ENCODE measurements at regions not wholly inside any gene's neighbourhood (a gene's known extent, or its start where the extent isn't known, plus 50 kb on each side); places are given as distances from the start of the nearest gene placed in this dataset.

DNA sequence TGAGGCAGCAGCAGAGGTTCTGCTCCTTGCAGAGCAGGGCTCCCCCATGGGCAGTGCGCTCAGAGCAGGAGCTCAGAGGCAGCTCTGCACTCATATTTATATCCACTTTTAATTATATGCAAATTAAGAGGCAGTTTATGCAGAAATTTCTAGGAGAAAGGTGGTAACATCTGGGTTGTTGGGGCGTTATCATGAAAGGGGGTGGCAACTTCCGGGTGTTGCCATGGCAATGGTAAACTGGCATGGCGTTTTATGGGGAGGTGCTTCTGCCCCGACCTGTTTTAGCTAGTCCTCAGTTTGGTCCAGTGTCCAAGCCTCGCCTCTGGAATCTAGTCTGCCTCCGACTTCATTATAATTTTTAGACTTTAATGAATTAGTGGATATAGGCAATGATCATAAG is 1191.7 kb downstream of the TBC1D22A start:
- no peak for DNase-seq (ENCODE audit: low read depth)

DNA sequence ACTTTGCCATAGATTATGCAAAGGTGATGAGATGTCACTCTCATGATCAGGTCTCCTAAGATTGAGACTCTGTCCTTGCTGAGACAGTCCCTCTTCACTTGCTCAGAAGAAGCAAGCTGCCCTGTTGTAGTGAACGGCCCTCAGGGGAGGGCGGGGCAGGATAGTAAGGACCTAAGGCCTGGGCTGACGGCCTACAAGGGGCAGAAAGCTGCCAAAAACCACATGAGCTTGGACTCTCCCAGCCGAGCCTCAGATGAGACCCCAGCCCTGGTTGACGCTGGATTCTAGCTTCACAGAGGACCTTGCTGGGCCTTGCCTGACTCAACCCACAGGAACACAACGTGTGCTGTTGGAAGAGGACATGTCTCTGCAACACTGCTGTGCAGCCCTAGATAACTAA is 1182.5 kb downstream of the TBC1D22A start:
- DNase-seq (ENCODE audit: low read depth), result no peak

DNA sequence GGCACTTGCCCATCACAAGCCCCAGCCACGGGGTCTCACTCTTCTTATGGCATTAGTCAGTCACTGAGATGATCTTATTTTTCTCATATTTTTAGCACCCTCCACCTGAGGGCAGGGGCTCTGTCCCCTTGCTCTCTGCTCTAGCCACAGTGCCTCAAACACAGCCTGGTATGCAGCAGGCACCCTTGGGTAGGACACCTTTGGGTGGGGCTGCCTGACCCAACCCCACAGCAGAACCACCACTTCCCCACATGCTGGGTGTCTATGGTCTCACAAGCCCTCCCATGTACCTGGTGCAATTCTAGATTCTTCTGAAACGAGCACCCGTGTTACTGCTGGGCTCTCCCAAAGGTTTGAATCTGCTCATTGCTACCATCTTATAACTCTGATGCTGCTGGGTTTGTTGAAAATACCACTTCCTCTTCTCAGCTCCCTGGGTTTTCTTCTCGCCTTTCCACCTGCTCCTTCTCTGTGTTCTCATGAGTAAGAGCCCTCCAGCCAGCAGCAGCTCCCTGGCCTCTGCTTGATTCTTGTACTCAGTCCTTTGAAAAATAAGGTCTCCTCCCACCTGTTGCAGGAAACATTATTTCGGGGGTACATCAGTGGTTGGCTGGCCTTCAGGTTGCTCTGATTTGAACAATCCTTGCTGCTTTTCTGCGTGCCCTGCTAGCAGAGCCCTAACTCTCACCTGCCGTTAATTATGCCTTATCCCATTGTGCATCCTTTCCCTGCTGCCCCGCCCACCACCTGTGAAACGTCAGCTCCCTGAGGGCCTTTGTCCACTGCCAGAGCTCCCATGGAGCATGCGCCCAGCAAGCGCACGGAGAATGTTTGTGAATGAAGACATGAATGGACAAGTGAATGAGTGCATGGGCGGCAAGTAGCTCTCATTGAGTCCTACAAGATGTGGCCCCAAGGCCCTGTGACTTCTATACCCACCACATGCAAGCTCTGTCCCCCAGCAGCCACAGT is 1181.6 kb downstream of the TBC1D22A start:
- DNase-seq (ENCODE audit: low read depth), result no peak

DNA sequence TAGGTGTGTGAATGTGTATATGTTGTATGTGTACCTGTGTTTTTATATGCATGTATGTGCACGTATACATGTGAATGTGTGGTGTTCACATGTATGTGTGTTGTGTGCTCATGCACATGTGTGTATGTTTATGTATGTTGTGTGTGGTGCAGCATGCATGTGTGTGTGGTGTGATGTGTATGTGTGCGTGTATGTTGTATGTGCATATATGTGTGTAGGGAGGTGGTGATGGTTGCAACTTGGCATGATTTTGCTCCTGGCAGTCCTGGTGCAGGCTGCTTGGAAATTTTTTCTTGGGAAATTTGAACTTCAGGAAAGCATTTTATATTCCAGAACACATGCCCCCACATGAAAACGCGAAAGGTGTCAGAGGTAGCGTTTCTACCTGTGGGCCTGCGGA is 1177.8 kb downstream of the TBC1D22A start:
- DNase-seq (ENCODE audit: low read depth), result no peak

DNA sequence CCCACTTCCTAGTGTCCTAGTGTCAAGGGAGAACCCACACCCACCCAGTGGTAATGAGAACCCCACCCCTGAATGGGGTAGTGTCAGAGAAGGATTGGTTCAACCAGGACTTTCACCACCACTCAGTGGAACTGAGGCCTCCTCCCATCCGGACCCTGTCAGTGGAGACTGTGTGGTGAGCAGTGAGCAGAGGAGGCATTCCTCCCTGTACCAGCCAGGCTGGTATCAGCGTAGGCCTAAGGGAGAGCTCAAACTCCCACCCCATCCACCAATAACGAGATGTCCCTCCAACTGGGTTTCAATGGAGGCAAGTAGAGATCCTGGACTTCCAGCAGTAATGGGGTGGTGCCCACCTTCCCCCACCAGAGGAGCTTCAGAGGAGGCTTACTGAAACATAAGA is 1171.4 kb downstream of the TBC1D22A start:
- DNase-seq (ENCODE audit: low read depth), result no peak

DNA sequence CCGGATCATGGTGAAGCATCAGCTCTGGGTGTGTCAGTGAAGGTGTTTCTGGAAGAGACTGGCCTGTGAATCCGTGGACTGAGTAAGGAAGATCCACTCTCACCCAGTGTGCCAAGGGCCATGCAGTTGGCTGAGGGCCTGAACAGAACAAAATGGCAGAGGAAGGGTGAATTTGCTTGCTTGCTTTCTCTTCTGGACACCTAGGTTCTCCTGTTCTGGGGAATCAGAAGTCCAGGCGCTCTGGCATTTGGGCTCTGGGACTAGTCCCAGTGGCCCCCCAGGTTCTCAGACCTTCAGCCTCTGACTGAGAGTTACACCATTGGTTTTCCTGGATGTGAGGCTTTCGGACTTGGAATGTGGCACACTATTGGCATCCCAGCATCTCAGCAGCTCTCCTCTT is 1170.8 kb downstream of the TBC1D22A start:
- no peak for DNase-seq (ENCODE audit: low read depth)

DNA sequence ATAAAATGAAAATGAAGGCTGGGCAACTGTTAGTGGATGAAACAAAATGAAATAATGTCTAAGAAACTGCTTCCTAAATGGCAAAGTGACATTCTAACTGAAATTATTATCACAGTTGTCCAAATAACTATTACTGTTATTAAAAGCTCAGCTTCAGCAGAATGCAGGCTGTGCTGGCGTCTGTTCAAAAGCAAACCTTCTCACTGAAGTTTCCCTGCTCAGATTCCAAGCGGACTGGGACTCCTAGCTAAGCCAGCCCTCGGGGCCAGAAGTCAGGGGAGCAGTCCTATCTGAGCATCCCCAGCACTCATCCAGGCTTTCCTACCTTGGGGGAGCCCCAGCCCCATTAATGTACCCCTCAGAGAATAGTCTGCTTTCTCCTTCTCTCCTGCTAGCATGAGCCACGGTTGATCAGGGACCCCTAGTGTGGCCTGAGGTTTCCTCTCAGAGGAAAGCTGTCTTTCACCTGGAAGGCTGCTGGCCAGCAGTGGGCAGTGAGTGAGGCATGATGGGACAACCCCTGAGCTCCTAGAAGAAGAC is 1167.3 kb downstream of the TBC1D22A start:
- no peak for DNase-seq (ENCODE audit: low read depth)

DNA sequence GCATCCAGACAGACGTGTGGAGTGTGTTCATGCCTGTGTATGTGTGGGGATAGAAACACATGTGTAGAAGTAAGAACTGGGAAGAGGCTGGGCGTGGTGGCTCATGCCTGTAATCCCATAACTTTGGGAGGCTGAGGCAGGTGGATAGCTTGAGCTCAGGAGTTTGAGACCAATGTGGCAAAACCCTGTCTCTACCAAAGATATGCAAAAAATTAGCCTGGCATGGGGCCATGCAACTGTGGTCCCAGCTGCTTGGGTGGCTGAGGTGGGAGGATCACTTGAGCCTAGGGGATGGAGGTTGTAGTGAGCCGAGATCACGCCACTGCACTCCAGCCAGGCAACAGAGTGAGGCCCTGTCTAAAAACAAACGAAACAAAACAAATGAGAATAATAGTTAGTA is 1166.6 kb downstream of the TBC1D22A start:
- no peak for DNase-seq (ENCODE audit: low read depth)

DNA sequence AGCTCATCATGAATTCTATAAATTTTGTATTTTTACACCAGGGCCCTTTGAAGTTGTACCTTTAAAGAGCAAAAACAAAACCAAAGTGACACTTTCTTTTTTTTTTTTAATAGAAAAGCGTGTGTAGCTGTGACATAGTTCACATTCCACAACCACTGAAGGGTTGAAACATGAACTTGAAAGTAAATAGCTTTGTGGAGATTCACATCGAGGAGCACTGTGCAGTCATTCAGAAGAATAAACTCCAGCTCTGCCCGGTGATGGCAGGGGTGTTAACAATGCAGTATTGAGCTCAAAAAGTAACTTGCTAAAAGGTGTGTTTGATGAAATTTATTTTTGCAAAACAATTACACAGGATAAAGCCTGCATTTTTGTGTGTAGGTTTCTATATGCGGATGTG is 1166.2 kb downstream of the TBC1D22A start:
- DNase-seq (ENCODE audit: low read depth), result no peak

DNA sequence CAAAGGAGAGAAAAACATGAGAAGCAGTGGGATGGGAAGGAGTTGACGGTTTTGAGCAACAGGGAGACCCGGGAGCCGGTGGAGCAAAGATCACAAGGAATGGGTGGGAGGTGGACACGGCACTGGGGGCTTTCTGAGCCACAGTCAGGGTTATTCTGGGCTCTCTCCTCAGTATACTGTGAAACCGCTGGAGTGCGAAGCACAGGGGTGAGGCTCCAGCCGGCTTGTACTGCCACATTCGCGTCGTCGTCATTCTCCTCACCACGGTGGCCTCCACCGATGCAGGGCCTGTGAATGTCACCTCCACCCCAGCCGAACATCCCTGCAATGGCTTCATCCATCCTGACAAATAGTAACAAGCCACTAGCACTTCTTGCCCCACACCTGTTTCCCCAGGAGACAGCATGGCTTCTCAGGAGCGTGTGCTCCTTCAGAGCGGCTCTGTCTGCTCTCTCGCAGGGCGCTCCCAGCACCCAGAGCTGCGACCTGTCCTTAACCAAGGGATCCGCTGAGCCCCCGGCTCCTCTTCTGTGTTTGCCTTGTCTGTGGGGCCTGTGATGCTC is 1165.3 kb downstream of the TBC1D22A start:
- DNase-seq (ENCODE audit: low read depth), result no peak

DNA sequence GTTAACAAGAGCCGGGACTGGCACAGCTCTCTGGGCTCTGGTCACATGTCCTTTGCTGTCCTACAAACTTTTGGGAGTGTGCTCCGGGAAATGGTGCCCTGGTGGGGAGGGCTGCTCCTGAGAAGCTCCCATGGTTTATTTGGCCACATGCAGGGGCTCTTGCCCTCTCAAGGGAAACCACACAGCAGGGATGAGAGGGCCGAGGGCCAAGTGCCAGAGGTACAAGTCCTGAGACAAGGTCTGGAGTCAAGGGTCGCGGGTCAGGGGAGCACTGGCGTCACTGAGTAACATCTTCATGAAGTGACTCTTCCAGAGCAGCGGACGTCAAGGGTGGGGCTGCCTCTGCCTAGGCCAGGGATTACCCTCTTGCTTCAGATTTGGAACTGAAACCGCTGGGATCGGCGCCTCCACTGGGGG is 1160.6 kb downstream of the TBC1D22A start:
- DNase-seq (ENCODE audit: low read depth), result no peak

DNA sequence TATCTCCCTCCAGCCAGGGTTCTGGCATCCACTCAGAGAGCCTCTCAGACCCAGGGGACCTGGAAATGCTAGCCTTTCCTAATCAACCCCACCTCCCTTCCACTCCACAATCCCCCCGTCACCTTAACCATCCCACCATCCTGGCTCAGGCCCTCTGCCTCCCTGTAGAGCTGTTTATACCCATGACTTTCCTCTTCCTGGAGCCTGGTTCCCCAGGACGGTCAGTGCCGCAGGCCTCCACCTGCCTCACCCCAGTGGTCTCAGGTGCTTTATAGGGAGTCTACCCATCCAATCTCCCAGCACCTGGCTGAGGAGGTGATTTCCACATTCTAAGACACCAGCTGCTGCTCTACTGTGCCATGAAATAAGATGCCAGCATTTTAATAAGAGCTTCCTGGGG is 1159.5 kb downstream of the TBC1D22A start:
- DNase-seq (ENCODE audit: low read depth), result no peak

DNA sequence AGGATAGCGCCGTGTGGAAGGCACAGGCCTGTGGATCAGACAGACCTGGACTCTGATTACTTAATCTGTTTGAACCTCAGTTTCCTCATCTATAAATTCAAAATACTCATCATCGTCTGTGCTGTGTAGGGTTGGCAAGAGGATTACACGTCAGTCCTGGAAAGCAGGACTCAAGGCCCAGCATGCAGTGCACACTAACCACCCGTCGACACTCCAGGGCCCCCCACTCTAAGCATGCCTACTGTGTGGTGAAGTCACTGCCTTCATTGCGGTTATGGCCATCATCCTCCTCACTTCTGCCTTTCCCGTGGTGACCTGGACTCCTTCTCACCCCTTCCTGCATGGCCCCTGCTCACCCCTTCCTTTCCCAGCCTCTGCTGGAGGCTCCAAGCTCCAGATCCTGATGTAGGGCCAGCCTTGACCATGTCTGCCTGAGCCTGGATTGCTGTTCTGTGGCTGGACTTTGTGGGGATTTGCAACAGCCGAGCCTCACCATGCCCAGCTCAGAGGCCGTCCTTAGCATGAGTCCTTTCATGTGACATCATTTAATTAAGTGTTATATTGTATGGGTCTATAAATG is 1158.0 kb downstream of the TBC1D22A start:
- no peak for DNase-seq (ENCODE audit: low read depth)

DNA sequence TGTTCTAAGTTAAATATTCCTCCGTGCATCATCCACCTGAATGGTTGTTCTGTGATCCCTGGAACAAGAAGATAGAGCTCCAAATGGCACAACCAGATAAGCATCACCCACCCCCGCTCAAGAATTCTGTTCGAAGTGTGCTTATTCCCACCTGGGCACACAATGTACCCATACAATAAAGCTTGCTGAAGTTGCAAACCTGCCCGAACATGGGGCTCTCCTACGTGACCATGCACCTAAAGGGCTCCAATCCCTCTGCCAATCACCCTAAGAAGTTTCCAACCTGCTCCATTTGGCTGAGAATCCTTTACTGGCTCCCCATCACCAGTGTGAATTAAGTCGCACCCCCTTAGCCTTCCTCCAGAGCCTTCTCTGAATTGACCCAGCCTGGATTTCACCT is 1157.4 kb downstream of the TBC1D22A start:
- no peak for DNase-seq (ENCODE audit: low read depth)

DNA sequence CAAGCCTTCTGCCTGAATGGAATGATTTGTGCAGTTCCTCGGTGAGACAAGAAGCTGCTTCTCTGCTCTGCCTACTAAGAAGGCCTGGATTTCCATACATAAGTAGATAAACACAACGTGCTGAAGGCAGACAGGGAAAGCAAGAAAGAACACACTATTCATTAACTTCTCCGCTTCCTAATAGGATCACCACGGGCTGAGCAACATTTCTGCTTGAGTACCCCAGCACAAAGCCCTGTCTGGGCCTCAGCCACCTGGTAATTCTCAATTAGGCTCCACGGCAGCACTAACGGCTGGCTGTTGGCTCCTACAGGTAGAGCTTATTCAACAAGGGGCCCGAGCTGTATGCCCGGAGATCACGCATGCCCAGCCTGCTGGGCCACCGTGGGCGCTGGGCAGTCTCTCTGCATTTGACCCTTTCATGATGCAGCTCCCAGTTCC is 1156.6 kb downstream of the TBC1D22A start:
- no peak for DNase-seq (ENCODE audit: low read depth)

DNA sequence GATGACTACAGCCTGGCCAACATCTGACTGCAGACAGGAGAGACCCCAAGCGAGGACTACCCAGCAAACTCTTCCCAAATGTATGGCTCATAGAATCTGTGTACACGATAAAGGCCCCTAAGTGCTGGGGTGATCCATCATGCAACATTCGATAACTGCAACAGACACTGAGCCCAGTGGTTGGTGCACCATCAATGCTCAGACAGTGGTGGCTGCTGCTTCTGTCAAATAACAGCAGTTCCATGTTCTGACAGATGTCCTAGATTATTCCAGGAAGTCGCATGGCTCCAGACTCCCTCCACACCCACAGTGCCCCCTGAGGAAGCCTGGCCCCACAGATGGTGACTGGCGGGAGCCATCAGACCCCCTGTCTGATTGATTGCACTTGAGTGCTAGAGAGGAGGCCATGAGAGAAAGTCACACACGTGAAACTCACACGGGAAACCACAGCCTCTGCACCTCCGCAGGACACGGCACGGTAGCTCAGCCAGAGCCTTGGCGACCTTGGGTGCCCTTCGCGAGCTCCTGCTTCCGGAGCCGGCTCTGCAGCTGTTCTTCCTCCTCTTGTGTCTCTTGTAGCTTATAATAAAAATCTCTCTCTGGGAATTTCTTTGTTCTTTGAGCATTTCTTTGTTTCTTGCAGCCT is 1155.9 kb downstream of the TBC1D22A start:
- no peak for DNase-seq (ENCODE audit: low read depth)

DNA sequence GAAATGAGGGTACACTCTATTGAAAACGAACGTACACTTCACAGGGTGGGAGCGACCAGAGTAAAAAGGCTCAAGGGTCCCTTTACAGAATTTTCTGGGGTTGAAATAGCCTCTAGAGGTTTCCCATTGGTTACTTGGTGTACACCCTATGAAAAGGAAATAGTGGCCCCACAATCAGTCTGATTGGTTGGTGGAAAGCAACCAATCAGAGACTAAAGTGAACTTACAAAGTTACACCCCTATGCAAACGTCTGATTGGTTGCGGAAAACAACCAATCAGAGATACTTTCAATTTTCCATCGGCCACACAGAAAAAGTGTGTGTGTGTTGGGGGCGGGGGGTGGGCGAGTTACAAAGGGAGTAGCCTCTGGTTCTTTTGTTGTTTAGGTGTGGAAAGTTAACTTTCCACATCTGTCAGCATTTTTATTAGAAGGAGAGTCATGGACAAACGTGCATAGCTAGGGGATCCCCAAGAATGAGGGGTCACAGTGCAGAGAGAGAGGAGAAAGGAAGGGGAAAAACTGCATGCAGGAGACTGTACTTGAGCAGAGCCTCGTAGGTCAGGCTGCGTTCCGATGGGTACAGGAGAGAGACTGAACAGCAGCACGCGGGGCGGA is 1152.1 kb downstream of the TBC1D22A start:
- peak; percentile 81 for DNase-seq (ENCODE audit: low read depth)

DNA sequence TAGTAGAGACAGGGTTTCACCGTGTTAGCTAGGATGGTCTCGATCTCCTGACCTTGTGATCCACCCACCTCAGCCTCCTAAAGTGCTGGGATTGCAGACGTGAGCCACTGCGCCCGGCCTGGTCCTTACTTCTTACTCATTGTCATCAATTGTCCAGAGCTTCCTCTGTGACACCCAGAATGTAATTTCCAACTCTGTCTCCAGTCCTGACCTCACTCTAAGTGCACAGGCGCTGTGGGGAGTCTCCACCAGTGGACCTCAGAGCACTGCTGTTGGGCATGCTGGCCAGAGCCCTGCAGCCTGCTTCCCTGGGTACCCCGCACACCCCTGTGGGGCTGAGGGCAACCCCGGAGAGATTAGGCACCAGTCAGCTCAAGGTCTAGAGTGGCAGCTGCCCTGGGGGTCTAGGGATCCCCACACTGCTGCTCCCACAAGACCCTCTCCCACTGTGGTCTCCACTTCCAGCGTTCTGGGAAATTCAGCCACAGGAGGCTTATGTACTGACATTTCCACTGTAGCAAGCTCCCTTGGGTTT is 1140.3 kb downstream of the TBC1D22A start:
- DNase-seq (ENCODE audit: low read depth), result no peak

DNA sequence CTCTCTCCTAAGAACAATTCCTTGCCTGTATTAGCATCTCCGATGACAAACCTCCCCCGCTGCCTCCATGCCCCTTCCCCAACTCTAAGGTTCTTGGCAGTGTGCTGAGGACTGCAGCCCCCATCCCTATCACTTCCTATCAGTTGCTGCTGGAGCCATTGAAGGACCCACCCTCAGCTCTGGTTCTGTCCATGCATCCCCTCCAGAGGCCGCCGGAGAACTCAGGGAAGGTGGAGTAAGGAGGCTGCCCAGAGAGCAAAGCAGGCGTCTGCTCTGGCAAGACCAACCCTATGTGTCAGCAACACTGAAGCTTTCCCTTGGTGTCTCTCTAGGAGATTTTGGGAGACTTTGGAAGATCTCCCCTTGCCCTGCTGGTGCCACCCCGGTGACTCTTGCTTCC is 1139.5 kb downstream of the TBC1D22A start:
- no peak for DNase-seq (ENCODE audit: low read depth)

DNA sequence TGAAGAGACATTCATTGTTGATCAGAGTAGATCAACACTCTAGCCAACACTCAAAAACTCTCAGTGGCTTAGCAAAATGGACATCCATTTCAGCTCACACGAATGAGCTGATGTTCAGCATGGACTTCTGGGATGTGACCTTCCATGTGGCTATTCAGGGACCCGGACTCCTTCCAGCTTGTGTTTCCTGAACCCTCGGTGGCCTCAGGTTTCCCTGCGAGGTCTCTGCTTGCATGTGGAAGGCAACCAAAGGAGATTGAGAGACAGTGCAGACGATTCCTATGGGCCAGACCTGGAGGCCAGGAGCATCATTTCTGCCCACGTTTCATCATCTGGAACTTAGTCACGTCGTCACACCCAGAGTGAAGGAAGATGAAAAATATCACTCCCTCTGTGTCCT is 1137.4 kb downstream of the TBC1D22A start:
- no peak for DNase-seq (ENCODE audit: low read depth)

DNA sequence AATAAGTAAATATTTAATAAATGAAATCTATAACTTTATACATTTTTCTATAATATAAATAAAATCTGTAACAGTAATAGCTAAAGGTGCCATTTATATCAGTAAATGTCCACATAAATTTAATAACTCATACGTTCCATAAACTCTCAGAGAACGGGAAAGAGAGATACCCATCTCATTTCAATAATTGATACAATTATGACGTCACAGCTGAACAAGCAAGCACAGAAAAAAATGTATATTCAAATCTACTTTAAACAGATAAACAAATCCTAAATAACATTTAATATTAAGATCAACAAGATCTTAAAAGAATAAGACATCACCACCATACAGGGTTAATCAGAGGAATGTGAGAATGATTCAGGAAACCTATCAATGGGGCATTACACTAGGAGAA is 1136.5 kb downstream of the TBC1D22A start:
- DNase-seq (ENCODE audit: low read depth), result no peak
